HCT116 (cell line): ENCODE measurements at regions not wholly inside any gene's neighbourhood (a gene's known extent, or its start where the extent isn't known, plus 50 kb on each side); places are given as distances from the start of the nearest gene placed in this dataset.

Source experiments
- ATF3 ChIP-seq: IDR thresholded peaks from 2 replicates; pipeline ENCODE4 v1.6.1; 2012
- CEBPB ChIP-seq: IDR thresholded peaks from 2 replicates; pipeline ENCODE4 v1.6.1; 2012; ENCODE audit warnings: low read depth
- EZH2 ChIP-seq: fragments of 200-600 bp; sonication (generic); IDR thresholded peaks from 2 replicates; pipeline ENCODE4 v1.6.1; 2017; ENCODE audit warnings: antibody characterized with exemption, mixed run types
- EZH2phosphoT487 ChIP-seq: fragments of 200-600 bp; IDR thresholded peaks from 2 replicates; pipeline ENCODE4 v1.6.1; 2018; ENCODE audit warnings: antibody characterized with exemption, borderline replicate concordance
- JUND ChIP-seq: IDR thresholded peaks from 2 replicates; pipeline ENCODE4 v1.6.1; 2012
- MAX ChIP-seq: IDR thresholded peaks from 2 replicates; pipeline ENCODE4 v1.6.1; 2012
- POLR2A ChIP-seq: IDR thresholded peaks from 2 replicates; pipeline ENCODE4 v1.7.0; 2011; ENCODE audit warnings: borderline replicate concordance; ENCODE audit not compliant: insufficient read depth, insufficient read length; ENCODE audit errors: extremely low read depth
- POLR2AphosphoS5 ChIP-seq: IDR thresholded peaks from 2 replicates; pipeline ENCODE4 v1.6.1; 2011; ENCODE audit warnings: mild to moderate bottlenecking, low read depth, low read length, moderate library complexity
- RAD21 ChIP-seq: IDR thresholded peaks from 2 replicates; pipeline ENCODE4 v1.6.1; 2012; ENCODE audit warnings: low read depth, mild to moderate bottlenecking
- REST ChIP-seq: IDR thresholded peaks from 2 replicates; pipeline ENCODE4 v1.6.1; 2012; ENCODE audit warnings: low read depth
- SRF ChIP-seq: IDR thresholded peaks from 2 replicates; pipeline ENCODE4 v1.6.1; 2012; ENCODE audit warnings: low read depth
- TCF7L2 ChIP-seq: IDR thresholded peaks from 2 replicates; pipeline ENCODE4 v1.7.0; 2011; ENCODE audit warnings: borderline replicate concordance, inconsistent platforms; ENCODE audit not compliant: insufficient read depth, insufficient read length; ENCODE audit errors: extremely low read depth
- YY1 ChIP-seq: IDR thresholded peaks from 2 replicates; pipeline ENCODE4 v1.6.1; 2011; ENCODE audit warnings: low read length, low read depth, moderate library complexity, mild to moderate bottlenecking; ENCODE audit not compliant: insufficient replicate concordance; ENCODE audit errors: extremely low read depth
- TF ChIP-seq, protein P1 (sequence below), 3 experiments: fragments of 200-600 bp in 1 of 3; sonication (generic) in 1 of 3; IDR thresholded peaks in 2 of 3; conservative IDR thresholded peaks in 1 of 3; 2 replicates each; pipeline ENCODE4 v1.5.1; 2012 to 2017; ENCODE audit warnings: low read depth in 2 of 3, low read length in 2 of 3, antibody characterized with exemption in 1 of 3, borderline replicate concordance in 1 of 3, control low read depth in 1 of 3, mild to moderate bottlenecking in 1 of 3, mixed read lengths in 1 of 3, mixed run types in 1 of 3, moderate library complexity in 1 of 3; ENCODE audit not compliant: insufficient read depth in 1 of 3

DNA sequence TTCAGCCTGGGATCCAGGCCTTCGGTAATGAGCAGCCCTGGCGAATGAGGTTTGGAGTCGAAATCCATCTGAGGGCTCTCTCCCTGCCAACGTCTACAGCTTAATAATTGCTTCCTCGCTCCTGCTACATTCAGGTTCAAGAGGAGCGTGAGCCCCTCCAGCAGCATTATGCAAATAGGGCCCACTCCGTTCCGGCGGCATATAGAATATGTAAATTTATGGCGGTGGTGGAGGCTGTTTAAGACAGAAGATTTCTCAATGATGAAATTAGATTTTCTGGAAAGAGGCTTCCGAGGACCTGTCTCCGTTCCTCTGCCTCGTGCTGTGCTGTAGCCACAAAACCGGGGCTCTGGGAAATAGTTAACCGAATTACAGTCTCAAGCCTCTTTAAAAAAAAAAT, 402.8 kb downstream of the MIAT start:
- TF ChIP-seq RAD21: no peak
- no peak for TF ChIP-seq POLR2A
- TF ChIP-seq EZH2: no peak
- TF ChIP-seq YY1: no peak
- TF ChIP-seq, protein P1, sequence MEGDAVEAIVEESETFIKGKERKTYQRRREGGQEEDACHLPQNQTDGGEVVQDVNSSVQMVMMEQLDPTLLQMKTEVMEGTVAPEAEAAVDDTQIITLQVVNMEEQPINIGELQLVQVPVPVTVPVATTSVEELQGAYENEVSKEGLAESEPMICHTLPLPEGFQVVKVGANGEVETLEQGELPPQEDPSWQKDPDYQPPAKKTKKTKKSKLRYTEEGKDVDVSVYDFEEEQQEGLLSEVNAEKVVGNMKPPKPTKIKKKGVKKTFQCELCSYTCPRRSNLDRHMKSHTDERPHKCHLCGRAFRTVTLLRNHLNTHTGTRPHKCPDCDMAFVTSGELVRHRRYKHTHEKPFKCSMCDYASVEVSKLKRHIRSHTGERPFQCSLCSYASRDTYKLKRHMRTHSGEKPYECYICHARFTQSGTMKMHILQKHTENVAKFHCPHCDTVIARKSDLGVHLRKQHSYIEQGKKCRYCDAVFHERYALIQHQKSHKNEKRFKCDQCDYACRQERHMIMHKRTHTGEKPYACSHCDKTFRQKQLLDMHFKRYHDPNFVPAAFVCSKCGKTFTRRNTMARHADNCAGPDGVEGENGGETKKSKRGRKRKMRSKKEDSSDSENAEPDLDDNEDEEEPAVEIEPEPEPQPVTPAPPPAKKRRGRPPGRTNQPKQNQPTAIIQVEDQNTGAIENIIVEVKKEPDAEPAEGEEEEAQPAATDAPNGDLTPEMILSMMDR (IDR thresholded peaks at IDR 0.05 in 2 of 3, conservative IDR thresholded peaks at IDR 0.05 in 1 of 3; ENCODE audit: borderline replicate concordance in 1 of 3, insufficient read depth in 1 of 3, low read depth in 2 of 3, low read length in 2 of 3): no peak
- no peak for TF ChIP-seq MAX
- no peak for TF ChIP-seq ATF3
- TF ChIP-seq JUND: no peak
- TF ChIP-seq POLR2AphosphoS5: no peak
- TF ChIP-seq REST: no peak
- no peak for TF ChIP-seq EZH2phosphoT487
- TF ChIP-seq TCF7L2: no peak
- TF ChIP-seq SRF: no peak
- TF ChIP-seq CEBPB: no peak
